Caco-2 (cell line): ENCODE measurements at regions not wholly inside any gene's neighbourhood (a gene's known extent, or its start where the extent isn't known, plus 50 kb on each side); places are given as distances from the start of the nearest gene placed in this dataset.

Experiments used
- BruUV-seq: library from RNA; stranded (reverse); fragments of 400-500 nt; replicated peaks from 2 replicates; lab custom pipeline; 2021; lab: Mats Ljungman, UMichigan
- CTCF ChIA-PET: fragments of 300-600 bp; sonication (Branson Sonifier 250); formaldehyde crosslinking; loops from one replicate; lab custom pipeline; 2022; ENCODE audit warnings: antibody characterized with exemption; lab: Charles Lee
- POLR2A ChIA-PET: fragments of 300-600 bp; sonication (Branson Sonifier 250); formaldehyde crosslinking; loops from one replicate; lab custom pipeline; 2022; ENCODE audit warnings: antibody characterized with exemption; lab: Charles Lee
- DNase-seq, 2 experiments: peaks; one replicate each; pipeline versions ENCODE4 v3.0.0 to v3.0.0-alpha.2; 2020 to 2022
- H3K27me3 ChIP-seq: replicated peaks from 2 replicates; pipeline ENCODE4 v1.6.0; 2011; ENCODE audit warnings: low read length; ENCODE audit not compliant: control insufficient read depth, insufficient read depth
- H3K36me3 ChIP-seq: 2 replicates; pipeline ENCODE4 v1.5.1; 2011; ENCODE audit warnings: low read length; ENCODE audit not compliant: control insufficient read depth, insufficient read depth
- H3K4me1 ChIP-seq: fragments of 250-450 bp; sonication (Bioruptor Pico); 2 replicates; pipeline ENCODE4 v1.5.1; 2020; ENCODE audit warnings: mild to moderate bottlenecking
- H3K4me3 ChIP-seq: 2 replicates; pipeline ENCODE4 v1.5.1; 2011; ENCODE audit warnings: low read depth, mild to moderate bottlenecking, control low read depth, low read length
- H3K9me3 ChIP-seq: fragments of 250-450 bp; sonication (Bioruptor Pico); 2 replicates; pipeline ENCODE4 v1.5.1; 2020; ENCODE audit warnings: mild to moderate bottlenecking, moderate library complexity
- H3K27ac Mint-ChIP-seq: one replicate; pipeline ENCODE4 v1.8.0; 2022; ENCODE audit warnings: mixed read lengths; ENCODE audit not compliant: unreplicated experiment
- H3K27me3 Mint-ChIP-seq: one replicate; pipeline ENCODE4 v1.8.0; 2022; ENCODE audit warnings: mixed read lengths; ENCODE audit not compliant: insufficient read depth, unreplicated experiment
- H3K36me3 Mint-ChIP-seq: one replicate; pipeline ENCODE4 v1.8.0; 2022; ENCODE audit warnings: mild to moderate bottlenecking, mixed read lengths; ENCODE audit not compliant: insufficient read depth, unreplicated experiment
- H3K4me1 Mint-ChIP-seq: one replicate; pipeline ENCODE4 v1.8.0; 2022; ENCODE audit warnings: low read depth, mixed read lengths; ENCODE audit not compliant: unreplicated experiment
- H3K4me3 Mint-ChIP-seq: one replicate; pipeline ENCODE4 v1.8.0; 2022; ENCODE audit warnings: mild to moderate bottlenecking, moderate library complexity, mixed read lengths; ENCODE audit not compliant: unreplicated experiment
- H3K9me3 Mint-ChIP-seq: one replicate; pipeline ENCODE4 v1.8.0; 2022; ENCODE audit warnings: mixed read lengths; ENCODE audit not compliant: unreplicated experiment
- intact Hi-C: fragments of 100-400 bp; cut with micrococcal nuclease; formaldehyde crosslinking; loops from one replicate; pipeline ENCODE4 v1.10.0; 2022; ENCODE audit not compliant: unreplicated experiment
- TF ChIP-seq, protein P1 (sequence below), 2 experiments: fragments of 200-600 bp in 1 of 2; IDR thresholded peaks; 1 replicate in 1 of 2; 2 replicates in 1 of 2; pipeline versions ENCODE4 v1.5.1 to v1.8.0; 2011 to 2022; ENCODE audit warnings: antibody characterized with exemption in 1 of 2, control low read depth in 1 of 2, inconsistent platforms in 1 of 2, low read depth in 1 of 2, low read length in 1 of 2, mild to moderate bottlenecking in 1 of 2, moderate library complexity in 1 of 2; ENCODE audit not compliant: insufficient read depth in 1 of 2, severe bottlenecking in 1 of 2, unreplicated experiment in 1 of 2

DNA sequence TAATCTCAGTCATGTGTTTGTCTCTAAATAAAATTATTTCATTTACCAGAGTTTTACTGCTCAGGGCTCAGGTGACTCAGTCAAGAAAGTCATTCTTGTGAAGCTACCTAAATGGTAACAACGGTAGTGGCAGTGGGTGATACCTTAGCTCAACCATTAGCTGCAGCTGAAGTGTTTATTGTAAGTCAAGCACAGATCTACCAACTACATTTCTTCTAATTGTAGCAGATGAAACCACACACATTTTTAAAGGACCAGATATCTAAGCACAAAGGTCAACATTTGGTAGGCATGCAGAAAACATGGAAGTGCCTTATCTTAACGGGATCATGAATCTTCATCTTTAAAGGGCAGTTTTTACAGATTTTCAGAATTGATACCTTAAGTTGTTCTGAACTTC is 79.1 kb downstream of the FAT4 start:
- no peak overlapping the region for H3K4me3 ChIP-seq
- TF ChIP-seq, protein P1, sequence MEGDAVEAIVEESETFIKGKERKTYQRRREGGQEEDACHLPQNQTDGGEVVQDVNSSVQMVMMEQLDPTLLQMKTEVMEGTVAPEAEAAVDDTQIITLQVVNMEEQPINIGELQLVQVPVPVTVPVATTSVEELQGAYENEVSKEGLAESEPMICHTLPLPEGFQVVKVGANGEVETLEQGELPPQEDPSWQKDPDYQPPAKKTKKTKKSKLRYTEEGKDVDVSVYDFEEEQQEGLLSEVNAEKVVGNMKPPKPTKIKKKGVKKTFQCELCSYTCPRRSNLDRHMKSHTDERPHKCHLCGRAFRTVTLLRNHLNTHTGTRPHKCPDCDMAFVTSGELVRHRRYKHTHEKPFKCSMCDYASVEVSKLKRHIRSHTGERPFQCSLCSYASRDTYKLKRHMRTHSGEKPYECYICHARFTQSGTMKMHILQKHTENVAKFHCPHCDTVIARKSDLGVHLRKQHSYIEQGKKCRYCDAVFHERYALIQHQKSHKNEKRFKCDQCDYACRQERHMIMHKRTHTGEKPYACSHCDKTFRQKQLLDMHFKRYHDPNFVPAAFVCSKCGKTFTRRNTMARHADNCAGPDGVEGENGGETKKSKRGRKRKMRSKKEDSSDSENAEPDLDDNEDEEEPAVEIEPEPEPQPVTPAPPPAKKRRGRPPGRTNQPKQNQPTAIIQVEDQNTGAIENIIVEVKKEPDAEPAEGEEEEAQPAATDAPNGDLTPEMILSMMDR (IDR thresholded peaks at IDR 0.05; ENCODE audit: insufficient read depth in 1 of 2, low read depth in 1 of 2, low read length in 1 of 2, severe bottlenecking in 1 of 2, unreplicated experiment in 1 of 2) = no peak
- H3K27me3 Mint-ChIP-seq = no peaks in the 10 kb centered on the region
- ChIA-PET CTCF (no interaction called here), POLR2A (no interaction called here)
- H3K27ac Mint-ChIP-seq = no peak overlapping the region
- no peaks in the 10 kb centered on the region for H3K27me3 ChIP-seq
- no TSS peak for BruUV-seq
- H3K9me3 Mint-ChIP-seq = no peaks in the 10 kb centered on the region
- no peak overlapping the region for H3K4me3 Mint-ChIP-seq
- intact Hi-C loops = no loop called here
- H3K9me3 ChIP-seq = no peaks in the 10 kb centered on the region
- H3K36me3 ChIP-seq = no peaks in the 10 kb centered on the region
- no peaks in the 10 kb centered on the region for H3K36me3 Mint-ChIP-seq
- no peak for DNase-seq
- no peaks in the 10 kb centered on the region for H3K4me1 ChIP-seq
- no peaks in the 10 kb centered on the region for H3K4me1 Mint-ChIP-seq

DNA sequence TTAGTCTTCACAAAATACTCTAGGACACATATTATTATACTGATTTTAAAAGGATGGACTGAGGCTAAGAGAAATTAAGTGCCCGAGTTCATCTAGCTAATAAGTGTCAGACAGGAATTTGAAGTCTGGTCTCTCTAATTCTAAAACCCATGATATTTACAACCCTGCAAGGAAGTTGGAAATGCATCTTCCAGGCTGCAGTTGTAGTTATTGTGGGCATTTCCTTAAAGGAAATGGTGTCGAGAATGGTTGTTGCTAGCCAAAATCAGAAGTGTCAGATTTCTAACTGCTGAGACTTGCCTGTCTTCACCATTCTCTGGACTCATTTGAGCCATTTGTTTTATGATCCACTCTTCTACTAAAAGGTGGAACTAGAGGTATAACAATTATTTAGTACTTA is 82.5 kb downstream of the FAT4 start:
- intact Hi-C loops = no loop called here
- no peak overlapping the region for H3K4me3 ChIP-seq
- no TSS peak for BruUV-seq
- no peaks in the 10 kb centered on the region for H3K36me3 ChIP-seq
- TF ChIP-seq, protein P1 (IDR thresholded peaks at IDR 0.05; ENCODE audit: insufficient read depth in 1 of 2, low read depth in 1 of 2, low read length in 1 of 2, severe bottlenecking in 1 of 2, unreplicated experiment in 1 of 2) = no peak
- ChIA-PET CTCF (no interaction called here), POLR2A (no interaction called here)
- no peaks in the 10 kb centered on the region for H3K9me3 Mint-ChIP-seq
- no peak for DNase-seq
- no peaks in the 10 kb centered on the region for H3K27me3 ChIP-seq
- H3K27ac Mint-ChIP-seq = no peak overlapping the region
- no peaks in the 10 kb centered on the region for H3K4me1 ChIP-seq
- H3K36me3 Mint-ChIP-seq = no peaks in the 10 kb centered on the region
- H3K9me3 ChIP-seq = no peaks in the 10 kb centered on the region
- no peak overlapping the region for H3K4me3 Mint-ChIP-seq
- no peaks in the 10 kb centered on the region for H3K4me1 Mint-ChIP-seq
- H3K27me3 Mint-ChIP-seq = no peaks in the 10 kb centered on the region

DNA sequence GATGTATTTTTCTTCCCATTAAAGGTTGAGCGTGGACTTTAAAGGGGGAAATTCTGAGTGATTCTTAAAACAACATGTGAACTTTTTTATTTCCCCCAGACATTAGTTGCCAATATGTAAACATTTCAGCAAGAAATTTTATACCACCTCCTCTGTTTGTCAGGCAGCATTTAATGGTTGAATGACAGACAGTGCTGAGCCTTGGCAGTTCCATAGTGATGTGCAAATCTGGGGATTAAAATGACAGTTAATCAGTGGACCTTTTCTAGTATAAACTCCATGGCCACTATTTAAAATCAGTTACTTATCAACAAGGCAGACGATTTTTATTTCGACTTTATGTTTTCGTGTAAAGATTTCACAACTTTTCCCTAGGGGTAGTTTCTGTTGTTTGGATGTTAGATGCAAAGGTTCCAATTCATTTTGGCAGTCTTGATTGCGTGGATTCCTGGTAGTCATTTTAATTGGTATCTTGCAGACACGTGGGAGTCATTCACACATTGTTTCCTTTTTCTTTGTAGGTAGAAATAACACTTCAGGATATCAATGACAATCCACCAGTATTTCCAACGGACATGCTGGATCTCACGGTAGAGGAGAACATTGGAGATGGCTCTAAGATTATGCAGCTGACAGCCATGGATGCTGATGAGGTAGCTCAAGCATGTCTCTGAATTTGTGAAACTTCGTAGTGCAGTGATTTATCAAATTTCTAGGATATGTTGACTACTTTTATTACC is 83.7 kb downstream of the FAT4 start:
- intact Hi-C loops = no loop called here
- no peaks in the 10 kb centered on the region for H3K36me3 ChIP-seq
- no peaks in the 10 kb centered on the region for H3K4me1 Mint-ChIP-seq
- CTCF ChIA-PET = no interaction called here
- H3K4me1 ChIP-seq = no peaks in the 10 kb centered on the region
- TF ChIP-seq, protein P1 (IDR thresholded peaks at IDR 0.05; ENCODE audit: insufficient read depth in 1 of 2, low read depth in 1 of 2, low read length in 1 of 2, severe bottlenecking in 1 of 2, unreplicated experiment in 1 of 2) = no peak
- no peak for DNase-seq
- H3K27me3 Mint-ChIP-seq = peaks cover 2% of the 10 kb centered on the region
- no peaks in the 10 kb centered on the region for H3K27me3 ChIP-seq
- no peak overlapping the region for H3K27ac Mint-ChIP-seq
- H3K9me3 ChIP-seq = no peaks in the 10 kb centered on the region
- no peak overlapping the region for H3K4me3 ChIP-seq
- POLR2A ChIA-PET = no interaction called here
- no TSS peak for BruUV-seq
- H3K4me3 Mint-ChIP-seq = no peak overlapping the region
- H3K9me3 Mint-ChIP-seq = no peaks in the 10 kb centered on the region
- H3K36me3 Mint-ChIP-seq = no peaks in the 10 kb centered on the region
